Prostate gland (tissue), 2 donors: ENCODE measurements at regions not wholly inside any gene's neighbourhood (a gene's known extent, or its start where the extent isn't known, plus 50 kb on each side); places are given as distances from the start of the nearest gene placed in this dataset.

ENCODE experiments used
- POLR2A ChIP-seq: fragments of 450-650 bp; IDR thresholded peaks from one replicate; pipeline ENCODE4 v1.6.1; 2016; ENCODE audit warnings: antibody characterized with exemption, mild to moderate bottlenecking
- POLR2AphosphoS5 ChIP-seq: sonication (generic); formaldehyde crosslinking; IDR thresholded peaks from one replicate; pipeline ENCODE4 v1.6.1; 2017; ENCODE audit warnings: antibody characterized with exemption
- TF ChIP-seq, protein P1 (sequence below), 4 experiments: fragments of 200-600 bp in 2 of 4; fragments of 450-650 bp in 2 of 4; sonication (generic) in 2 of 4; IDR thresholded peaks; 1 replicate in 3 of 4; 2 replicates in 1 of 4; pipeline ENCODE4 v1.5.1; 2016 to 2019; ENCODE audit warnings: antibody characterized with exemption in 4 of 4, mild to moderate bottlenecking in 2 of 4, moderate library complexity in 2 of 4

DNA sequence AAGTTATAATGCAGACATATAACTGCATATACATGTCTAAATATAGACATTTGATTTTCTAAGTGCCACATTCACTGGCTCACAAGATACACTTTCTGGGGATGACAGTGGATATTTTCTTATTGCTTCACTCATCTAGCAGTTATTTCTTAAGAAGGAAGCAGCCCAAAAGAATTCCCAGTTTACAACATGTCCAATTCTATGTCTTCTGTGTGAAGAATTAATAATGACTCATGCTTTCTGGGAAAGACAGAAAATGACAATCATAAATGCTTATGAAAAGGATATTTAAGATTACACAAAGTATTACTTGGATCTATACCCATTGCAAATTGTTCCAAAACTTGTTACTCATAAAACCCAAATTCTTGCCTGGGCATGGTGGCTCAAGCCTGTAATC is 543.4 kb downstream of the SUCLA2 start:
- TF ChIP-seq, protein P1, sequence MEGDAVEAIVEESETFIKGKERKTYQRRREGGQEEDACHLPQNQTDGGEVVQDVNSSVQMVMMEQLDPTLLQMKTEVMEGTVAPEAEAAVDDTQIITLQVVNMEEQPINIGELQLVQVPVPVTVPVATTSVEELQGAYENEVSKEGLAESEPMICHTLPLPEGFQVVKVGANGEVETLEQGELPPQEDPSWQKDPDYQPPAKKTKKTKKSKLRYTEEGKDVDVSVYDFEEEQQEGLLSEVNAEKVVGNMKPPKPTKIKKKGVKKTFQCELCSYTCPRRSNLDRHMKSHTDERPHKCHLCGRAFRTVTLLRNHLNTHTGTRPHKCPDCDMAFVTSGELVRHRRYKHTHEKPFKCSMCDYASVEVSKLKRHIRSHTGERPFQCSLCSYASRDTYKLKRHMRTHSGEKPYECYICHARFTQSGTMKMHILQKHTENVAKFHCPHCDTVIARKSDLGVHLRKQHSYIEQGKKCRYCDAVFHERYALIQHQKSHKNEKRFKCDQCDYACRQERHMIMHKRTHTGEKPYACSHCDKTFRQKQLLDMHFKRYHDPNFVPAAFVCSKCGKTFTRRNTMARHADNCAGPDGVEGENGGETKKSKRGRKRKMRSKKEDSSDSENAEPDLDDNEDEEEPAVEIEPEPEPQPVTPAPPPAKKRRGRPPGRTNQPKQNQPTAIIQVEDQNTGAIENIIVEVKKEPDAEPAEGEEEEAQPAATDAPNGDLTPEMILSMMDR (IDR thresholded peaks at IDR 0.05), result no peak
- TF ChIP-seq POLR2AphosphoS5, result no peak
- no peak for TF ChIP-seq POLR2A
